ENCODE measurements at regions not wholly inside any gene's neighbourhood (a gene's known extent, or its start where the extent isn't known, plus 50 kb on each side); places are given as distances from the start of the nearest gene placed in this dataset.
"Not testable (repeated sequence)": the region's sequence is repeated elsewhere in the genome, so short reads cannot be mapped to it uniquely, and the experiment has no call there.

DNA sequence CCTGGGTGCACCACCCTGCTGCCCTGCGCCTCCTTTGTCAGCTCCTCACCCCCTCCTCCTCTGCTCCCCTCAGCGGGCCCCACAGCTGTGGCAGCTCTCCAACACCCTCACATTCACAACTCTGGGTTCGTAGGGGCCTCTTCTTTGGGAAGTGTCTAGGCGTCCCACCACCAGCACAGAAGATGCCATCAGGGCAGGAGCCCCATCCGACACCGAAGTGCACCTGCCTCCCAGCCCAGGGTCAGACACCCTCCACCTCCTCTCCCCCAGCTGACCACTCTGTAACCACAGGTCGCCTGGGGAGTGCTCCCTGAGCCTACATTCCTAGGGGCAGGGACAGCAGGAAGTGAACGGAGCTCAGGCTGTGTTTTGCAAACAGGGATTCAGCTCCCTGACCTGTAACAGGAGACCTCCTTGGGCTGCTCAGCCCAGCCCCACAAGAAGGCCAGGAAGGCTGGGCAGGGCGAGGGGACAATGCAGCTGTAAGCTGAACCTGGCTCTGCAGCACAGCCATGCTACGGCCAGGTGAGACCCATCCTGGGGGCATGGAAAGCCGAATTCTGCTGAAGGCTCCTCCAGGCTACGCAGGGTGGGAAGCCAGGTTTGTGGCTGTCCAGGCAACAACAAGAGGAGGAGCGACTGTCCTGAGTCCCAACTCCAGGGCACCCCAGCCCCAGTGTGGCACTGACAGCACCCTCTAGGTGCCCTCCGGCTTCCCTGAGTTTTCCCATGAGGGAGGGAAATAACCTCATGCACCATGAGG, 269.0 kb downstream of the GOLGA6L6 start:
- DNase-seq (no peak), ATAC-seq (ENCODE audit: low read depth) (no peak)
- 82% methylated on average over 14 of the region's 14 CpGs for WGBS (ENCODE audit: insufficient coverage)
- Histone ChIP-seq H3K27ac (ENCODE audit: low read length in 2 of 2) (no peak overlapping the region), H3K79me2 (ENCODE audit: control insufficient read depth, insufficient read depth, low read length) (no peaks in the 10 kb centered on the region), H3K4me1 (ENCODE audit: control insufficient read depth in 2 of 2, insufficient read depth in 2 of 2, low read length in 2 of 2) (no peaks in the 10 kb centered on the region), H3K36me3 (replicated peaks in 1 of 2; ENCODE audit: control extremely low read depth in 1 of 2, control insufficient read depth in 1 of 2, extremely low read depth in 1 of 2, insufficient read depth in 2 of 2, low read length in 1 of 2) (no peaks in the 10 kb centered on the region), H3K9me3 (ENCODE audit: control extremely low read depth in 1 of 3, control insufficient read depth in 2 of 3, insufficient read depth in 1 of 3, low read length in 2 of 3) (peaks cover 0 to 47% (median 1%) of the 10 kb centered on the region in 3 donors), H3K9ac (ENCODE audit: low read length) (no peak overlapping the region), H3K4me2 (replicated peaks; ENCODE audit: low read depth, low read length, poor library complexity, severe bottlenecking) (no peak overlapping the region), H2AFZ (ENCODE audit: insufficient read depth, low read depth, low read length, poor library complexity, severe bottlenecking) (no peak overlapping the region), H3K4me3 (ENCODE audit: control extremely low read depth in 1 of 5, extremely low read depth in 1 of 5, insufficient read depth in 1 of 5, low read depth in 2 of 5, low read length in 4 of 5) (no peak overlapping the region), H4K20me1 (ENCODE audit: control insufficient read depth, insufficient read depth, low read length, poor library complexity, severe bottlenecking) (no peaks in the 10 kb centered on the region), H3K27me3 (replicated peaks in 1 of 4; ENCODE audit: control extremely low read depth in 1 of 4, control insufficient read depth in 3 of 4, insufficient read depth in 4 of 4, low read length in 3 of 4) (peaks cover 0 to 4% (median 0%) of the 10 kb centered on the region in 4 experiments)
- H3K27ac Mint-ChIP-seq = no peak overlapping the region
- intact Hi-C loops (cut with micrococcal nuclease) = no loop called here
- H3K27me3 Mint-ChIP-seq = no peaks in the 10 kb centered on the region
- no peaks in the 10 kb centered on the region for H3K4me1 Mint-ChIP-seq
- ChIA-PET POLR2A (no interaction called here), CTCF (no interaction called here)
- TF ChIP-seq EZH2 (IDR thresholded peaks at IDR 0.05; ENCODE audit: borderline replicate concordance, insufficient read depth, low read depth, low read length, poor library complexity, severe bottlenecking) = no peak
- TF ChIP-seq, protein P1, sequence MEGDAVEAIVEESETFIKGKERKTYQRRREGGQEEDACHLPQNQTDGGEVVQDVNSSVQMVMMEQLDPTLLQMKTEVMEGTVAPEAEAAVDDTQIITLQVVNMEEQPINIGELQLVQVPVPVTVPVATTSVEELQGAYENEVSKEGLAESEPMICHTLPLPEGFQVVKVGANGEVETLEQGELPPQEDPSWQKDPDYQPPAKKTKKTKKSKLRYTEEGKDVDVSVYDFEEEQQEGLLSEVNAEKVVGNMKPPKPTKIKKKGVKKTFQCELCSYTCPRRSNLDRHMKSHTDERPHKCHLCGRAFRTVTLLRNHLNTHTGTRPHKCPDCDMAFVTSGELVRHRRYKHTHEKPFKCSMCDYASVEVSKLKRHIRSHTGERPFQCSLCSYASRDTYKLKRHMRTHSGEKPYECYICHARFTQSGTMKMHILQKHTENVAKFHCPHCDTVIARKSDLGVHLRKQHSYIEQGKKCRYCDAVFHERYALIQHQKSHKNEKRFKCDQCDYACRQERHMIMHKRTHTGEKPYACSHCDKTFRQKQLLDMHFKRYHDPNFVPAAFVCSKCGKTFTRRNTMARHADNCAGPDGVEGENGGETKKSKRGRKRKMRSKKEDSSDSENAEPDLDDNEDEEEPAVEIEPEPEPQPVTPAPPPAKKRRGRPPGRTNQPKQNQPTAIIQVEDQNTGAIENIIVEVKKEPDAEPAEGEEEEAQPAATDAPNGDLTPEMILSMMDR (IDR thresholded peaks at IDR 0.05) = no peak
- H3K9me3 Mint-ChIP-seq (ENCODE audit: insufficient read depth) = no peaks in the 10 kb centered on the region
- H3K4me3 Mint-ChIP-seq = no peak overlapping the region

DNA sequence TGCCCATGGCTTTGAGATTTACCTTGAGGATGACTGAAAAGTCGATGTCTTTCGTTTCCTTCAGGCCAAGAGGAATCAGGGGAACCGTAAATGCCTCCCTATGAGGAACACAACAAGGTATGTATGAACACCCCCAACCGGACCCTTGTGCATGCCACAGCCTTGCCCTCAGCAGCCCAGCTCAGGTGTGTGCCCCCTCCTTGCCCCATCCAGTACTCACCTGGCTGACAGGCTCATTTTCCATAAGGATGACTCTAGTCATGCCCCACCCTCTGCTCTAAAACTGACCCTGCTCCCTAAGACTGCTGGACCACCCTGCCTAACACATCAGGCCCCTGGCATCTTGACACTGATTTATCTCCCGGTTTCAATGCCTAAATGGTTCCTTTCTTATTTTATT, 270.0 kb downstream of the GOLGA6L6 start:
- H3K27ac ChIP-seq (ENCODE audit: low read length in 2 of 2) = no peak overlapping the region
- H3K4me1 ChIP-seq (ENCODE audit: control insufficient read depth in 2 of 2, insufficient read depth in 2 of 2, low read length in 2 of 2) = no peaks in the 10 kb centered on the region
- no peak overlapping the region for H3K4me2 ChIP-seq (replicated peaks; ENCODE audit: low read depth, low read length, poor library complexity, severe bottlenecking)
- H3K27me3 ChIP-seq (replicated peaks in 1 of 4; ENCODE audit: control extremely low read depth in 1 of 4, control insufficient read depth in 3 of 4, insufficient read depth in 4 of 4, low read length in 3 of 4) = peaks cover 0 to under 1% (median 0%) of the 10 kb centered on the region in 4 experiments
- H3K9ac ChIP-seq (ENCODE audit: low read length) = no peak overlapping the region
- ChIA-PET CTCF (no interaction called here), POLR2A (no interaction called here)
- H3K27me3 Mint-ChIP-seq = no peaks in the 10 kb centered on the region
- no peaks in the 10 kb centered on the region for H3K79me2 ChIP-seq (ENCODE audit: control insufficient read depth, insufficient read depth, low read length)
- no peaks in the 10 kb centered on the region for H3K9me3 Mint-ChIP-seq (ENCODE audit: insufficient read depth)
- H3K9me3 ChIP-seq (ENCODE audit: control extremely low read depth in 1 of 3, control insufficient read depth in 2 of 3, insufficient read depth in 1 of 3, low read length in 2 of 3) = peaks cover 0 to 39% (median 1%) of the 10 kb centered on the region in 3 donors
- no peak for ATAC-seq (ENCODE audit: low read depth)
- no peak for TF ChIP-seq EZH2 (IDR thresholded peaks at IDR 0.05; ENCODE audit: borderline replicate concordance, insufficient read depth, low read depth, low read length, poor library complexity, severe bottlenecking)
- TF ChIP-seq, protein P1 (IDR thresholded peaks at IDR 0.05) = no peak
- intact Hi-C loops (cut with micrococcal nuclease) = no loop called here
- 82% methylated on average over 5 of the region's 5 CpGs for WGBS (ENCODE audit: insufficient coverage)
- DNase-seq = no peak
- no peak overlapping the region for H3K27ac Mint-ChIP-seq
- no peak overlapping the region for H3K4me3 Mint-ChIP-seq
- H3K36me3 ChIP-seq (replicated peaks in 1 of 2; ENCODE audit: control extremely low read depth in 1 of 2, control insufficient read depth in 1 of 2, extremely low read depth in 1 of 2, insufficient read depth in 2 of 2, low read length in 1 of 2) = no peaks in the 10 kb centered on the region
- H3K4me3 ChIP-seq (ENCODE audit: control extremely low read depth in 1 of 5, extremely low read depth in 1 of 5, insufficient read depth in 1 of 5, low read depth in 2 of 5, low read length in 4 of 5) = no peak overlapping the region
- H4K20me1 ChIP-seq (ENCODE audit: control insufficient read depth, insufficient read depth, low read length, poor library complexity, severe bottlenecking) = no peaks in the 10 kb centered on the region
- H2AFZ ChIP-seq (ENCODE audit: insufficient read depth, low read depth, low read length, poor library complexity, severe bottlenecking) = no peak overlapping the region
- H3K4me1 Mint-ChIP-seq = no peaks in the 10 kb centered on the region

DNA sequence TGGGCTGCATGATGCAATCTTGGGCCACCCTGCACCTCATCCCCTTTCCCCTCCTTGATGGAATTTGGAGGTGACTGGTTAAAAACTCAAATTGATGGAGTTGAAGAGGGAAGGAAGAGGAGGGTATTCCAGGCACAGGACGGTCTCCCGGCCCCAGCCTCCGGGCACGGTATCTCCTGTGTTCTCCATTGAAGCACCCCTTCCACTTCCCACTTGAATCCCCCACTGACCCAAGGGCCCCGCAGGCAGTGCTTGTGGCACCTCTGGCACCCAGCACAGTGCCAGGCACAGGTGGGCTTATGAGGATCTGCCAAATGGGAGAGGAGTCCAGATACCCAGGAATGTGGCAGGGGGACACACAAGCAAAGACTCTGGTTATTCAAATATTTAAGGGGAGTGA, 271.6 kb downstream of the GOLGA6L6 start:
- H3K36me3 ChIP-seq (replicated peaks in 1 of 2; ENCODE audit: control extremely low read depth in 1 of 2, control insufficient read depth in 1 of 2, extremely low read depth in 1 of 2, insufficient read depth in 2 of 2, low read length in 1 of 2); H3K9me3 Mint-ChIP-seq (ENCODE audit: insufficient read depth); H3K4me1 ChIP-seq (ENCODE audit: control insufficient read depth in 2 of 2, insufficient read depth in 2 of 2, low read length in 2 of 2); ATAC-seq (ENCODE audit: low read depth); intact Hi-C loops (cut with micrococcal nuclease); H3K27me3 Mint-ChIP-seq; H3K4me1 Mint-ChIP-seq; H3K4me2 ChIP-seq (replicated peaks; ENCODE audit: low read depth, low read length, poor library complexity, severe bottlenecking); H3K9ac ChIP-seq (ENCODE audit: low read length); H3K79me2 ChIP-seq (ENCODE audit: control insufficient read depth, insufficient read depth, low read length); H3K4me3 ChIP-seq (ENCODE audit: control extremely low read depth in 1 of 5, extremely low read depth in 1 of 5, insufficient read depth in 1 of 5, low read depth in 2 of 5, low read length in 4 of 5); H4K20me1 ChIP-seq (ENCODE audit: control insufficient read depth, insufficient read depth, low read length, poor library complexity, severe bottlenecking); H3K27me3 ChIP-seq (replicated peaks in 1 of 4; ENCODE audit: control extremely low read depth in 1 of 4, control insufficient read depth in 3 of 4, insufficient read depth in 4 of 4, low read length in 3 of 4); DNase-seq; H3K27ac ChIP-seq (ENCODE audit: low read length in 2 of 2); CTCF ChIA-PET; H3K4me3 Mint-ChIP-seq; POLR2A ChIA-PET; H2AFZ ChIP-seq (ENCODE audit: insufficient read depth, low read depth, low read length, poor library complexity, severe bottlenecking); H3K27ac Mint-ChIP-seq: not testable (repeated sequence)
- 93% methylated on average over 5 of the region's 5 CpGs for WGBS (ENCODE audit: insufficient coverage)
- H3K9me3 ChIP-seq (ENCODE audit: control extremely low read depth in 1 of 3, control insufficient read depth in 2 of 3, insufficient read depth in 1 of 3, low read length in 2 of 3) = peaks cover 0 to 37% (median 1%) of the 10 kb centered on the region in 3 donors
